GM21447 (cell line): ENCODE measurements at regions not wholly inside any gene's neighbourhood (a gene's known extent, or its start where the extent isn't known, plus 50 kb on each side); places are given as distances from the start of the nearest gene placed in this dataset.
"Not testable (repeated sequence)": the region's sequence is repeated elsewhere in the genome, so short reads cannot be mapped to it uniquely, and the experiment has no call there.

Source experiments
- ATAC-seq: cut with Tn5 transposase; IDR thresholded peaks from one replicate; pipeline ENCODE4 v1.9.1; 2021; ENCODE audit not compliant: unreplicated experiment

GRCh38 chr10:95137990-95138625 lies 55.9 kb upstream of the ACSM6 start:
- ATAC-seq, result not testable (repeated sequence)

DNA sequence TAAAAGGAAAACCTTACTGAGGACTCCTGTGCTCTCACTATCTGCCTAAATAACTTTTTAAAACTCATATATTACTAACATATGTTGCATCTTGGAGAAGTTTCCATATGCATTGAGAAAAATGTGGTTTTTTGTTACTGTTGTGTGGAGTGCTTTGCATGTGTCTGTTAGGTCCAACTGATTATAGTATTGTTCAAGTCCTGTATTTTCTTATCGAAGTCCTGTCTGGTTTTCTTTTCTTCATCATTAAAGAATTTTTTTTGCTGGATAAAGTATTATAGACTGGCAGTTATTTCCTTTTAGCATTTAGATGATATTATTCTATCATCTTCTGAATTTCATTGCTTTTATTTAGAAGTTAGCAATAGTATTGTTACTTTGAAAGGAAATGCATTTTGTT lies 59.5 kb upstream of the ACSM6 start:
- no peak for ATAC-seq

GRCh38 chr10:95133997-95134396 lies 60.0 kb upstream of the ACSM6 start:
- ATAC-seq, result no peak

DNA sequence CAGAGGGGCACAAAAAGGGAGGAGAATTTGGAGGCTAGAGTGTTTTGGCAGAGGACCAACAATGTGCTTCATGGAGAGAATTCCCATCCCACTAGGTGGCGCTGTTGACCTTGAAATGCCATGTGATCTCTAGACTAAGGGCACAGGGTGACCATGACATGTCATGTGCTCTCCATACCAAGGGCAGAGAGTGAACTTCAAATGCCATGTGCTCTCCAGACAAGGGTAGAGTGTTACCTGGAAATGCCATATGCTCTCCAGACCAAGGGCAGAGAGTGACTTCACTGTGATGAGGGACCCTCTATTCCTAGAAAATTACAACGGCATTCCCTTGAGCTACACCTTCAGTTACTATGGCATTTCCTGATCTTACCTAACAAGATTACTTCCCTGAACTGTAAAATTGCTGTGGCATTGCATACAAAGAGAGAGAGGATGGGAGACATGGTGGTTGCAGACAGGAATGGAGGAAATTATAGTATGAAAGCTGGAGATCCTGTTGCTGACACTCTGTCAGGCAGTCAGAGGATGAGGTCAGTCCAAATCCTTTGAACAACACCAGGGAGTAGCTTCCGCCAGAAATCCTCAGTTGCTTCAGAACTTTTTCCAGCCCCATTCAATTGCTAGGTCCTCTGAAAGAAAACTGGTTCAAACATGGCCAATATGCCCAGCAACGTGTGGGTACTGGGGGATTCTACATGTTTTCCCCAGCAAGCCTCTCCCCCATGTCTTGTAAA lies 60.9 kb upstream of the ACSM6 start:
- ATAC-seq, result peak; percentile 88

DNA sequence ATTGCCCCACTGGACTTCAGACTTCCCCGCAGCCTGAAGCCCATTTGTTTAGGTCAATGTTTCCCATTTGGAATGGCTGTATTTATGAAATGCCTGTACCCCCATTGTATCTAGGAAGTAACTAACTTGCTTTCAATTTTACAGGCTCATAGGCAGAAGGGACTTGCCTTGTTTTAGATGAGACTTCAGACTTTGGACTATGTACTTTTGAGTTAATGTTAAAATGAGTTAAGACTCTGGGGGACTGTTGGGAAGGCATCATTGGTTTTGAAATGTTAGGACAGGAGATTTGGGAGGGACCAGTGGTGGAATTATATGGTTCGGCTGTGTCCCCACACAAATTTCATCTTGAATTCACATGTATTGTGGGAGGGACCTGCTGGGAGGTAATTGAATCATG lies 61.1 kb upstream of the CYP2C8 start:
- not testable (repeated sequence) for ATAC-seq

- no peak for ATAC-seq
Measured at GRCh38 chr10:95125582-95125981, 56.3 kb upstream of the CYP2C8 start.

DNA sequence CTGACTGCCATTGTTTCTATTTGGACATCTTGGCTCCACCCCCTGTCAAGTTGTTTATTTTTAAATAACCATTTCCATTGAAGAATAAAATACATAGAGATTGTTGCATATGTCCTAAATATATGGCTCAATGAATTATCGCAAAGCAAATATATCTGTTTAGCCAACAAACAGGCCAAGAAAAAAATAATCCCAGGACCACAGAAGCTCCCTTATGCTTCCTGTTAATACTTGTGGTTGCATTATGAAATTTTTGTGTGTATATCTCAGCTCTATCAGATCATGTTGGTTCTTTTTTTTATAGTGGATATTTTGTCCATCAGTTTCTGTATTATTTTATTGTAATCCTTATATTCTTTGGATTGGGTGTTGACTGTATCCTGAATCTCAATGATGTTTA lies 53.4 kb upstream of the CYP2C8 start:
- ATAC-seq, result no peak

GRCh38 chr10:95121904-95122303 lies 52.6 kb upstream of the CYP2C8 start:
- ATAC-seq, result no peak
